GM19035 (cell line): ENCODE measurements at regions not wholly inside any gene's neighbourhood (a gene's known extent, or its start where the extent isn't known, plus 50 kb on each side); places are given as distances from the start of the nearest gene placed in this dataset.

Experiments used
- ATAC-seq: cut with Tn5 transposase; IDR thresholded peaks from one replicate; pipeline ENCODE4 v1.9.1; 2021; ENCODE audit not compliant: unreplicated experiment

GRCh38 chr6:79307321-79308036 is 73.0 kb upstream of the HMGN3 start:
- no peak for ATAC-seq

- ATAC-seq = no peak
Measured at GRCh38 chr6:79305020-79305419, 70.5 kb upstream of the HMGN3 start.

DNA sequence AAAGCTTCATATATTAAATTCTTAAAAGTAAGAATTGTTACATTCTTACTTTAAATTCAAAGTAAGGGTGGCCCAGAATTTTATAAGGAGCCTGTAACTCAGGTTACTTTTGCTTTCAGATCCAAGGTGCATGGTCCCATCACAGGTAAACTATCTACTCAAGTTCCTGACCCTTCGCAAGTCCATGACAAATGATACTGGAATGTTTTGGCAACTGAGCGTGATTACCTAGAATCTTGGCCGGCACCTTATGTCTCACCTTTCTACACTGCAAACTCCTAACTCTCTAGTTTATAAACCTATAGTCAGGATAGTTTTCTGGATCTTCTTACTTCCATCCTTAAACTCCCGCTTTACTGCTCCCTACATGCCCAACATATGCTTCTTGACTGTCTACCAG is 67.9 kb upstream of the HMGN3 start:
- ATAC-seq = no peak

- ATAC-seq = no peak
Measured at GRCh38 chr6:79301290-79301689, 66.8 kb upstream of the HMGN3 start.

- no peak for ATAC-seq
Measured at GRCh38 chr6:79296211-79296610, 61.7 kb upstream of the HMGN3 start.
